H9 (cell line): ENCODE measurements at regions not wholly inside any gene's neighbourhood (a gene's known extent, or its start where the extent isn't known, plus 50 kb on each side); places are given as distances from the start of the nearest gene placed in this dataset.

Experiments
- DNase-seq: peaks from one replicate; pipeline ENCODE4 v3.0.0-alpha.2; 2017
- H2AFZ ChIP-seq: one replicate; pipeline ENCODE4 v1.6.1; 2013; ENCODE audit warnings: mild to moderate bottlenecking, low read length, control low read depth, moderate library complexity
- H2AK5ac ChIP-seq: 2 replicates; pipeline ENCODE4 v1.6.1; 2013; ENCODE audit warnings: low read length, control low read depth, mixed read lengths; ENCODE audit not compliant: insufficient read length
- H2BK120ac ChIP-seq: one replicate; pipeline ENCODE4 v1.6.1; 2013; ENCODE audit warnings: low read depth, mild to moderate bottlenecking, low read length, control low read depth, inconsistent platforms; ENCODE audit not compliant: poor library complexity, severe bottlenecking
- H2BK12ac ChIP-seq: 2 replicates; pipeline ENCODE4 v1.6.1; 2013; ENCODE audit warnings: low read length, control low read depth, mixed read lengths, low read depth; ENCODE audit not compliant: insufficient read length
- H2BK15ac ChIP-seq: 2 replicates; pipeline ENCODE4 v1.6.1; 2013; ENCODE audit warnings: low read depth, low read length, control low read depth
- H2BK20ac ChIP-seq: one replicate; pipeline ENCODE4 v1.6.1; 2013; ENCODE audit warnings: low read depth, mild to moderate bottlenecking, low read length, control low read depth, inconsistent platforms; ENCODE audit not compliant: poor library complexity, severe bottlenecking
- H2BK5ac ChIP-seq: 2 replicates; pipeline ENCODE4 v1.6.1; 2013; ENCODE audit warnings: low read length, control low read depth, mixed read lengths; ENCODE audit not compliant: insufficient read length
- H3K14ac ChIP-seq: 2 replicates; pipeline ENCODE4 v1.6.1; 2013; ENCODE audit warnings: low read length, control low read depth; ENCODE audit not compliant: insufficient read depth
- H3K18ac ChIP-seq: 2 replicates; pipeline ENCODE4 v1.6.1; 2013; ENCODE audit warnings: low read depth, mild to moderate bottlenecking, mixed read lengths, low read length, control low read depth; ENCODE audit not compliant: insufficient read length
- H3K23ac ChIP-seq: 2 replicates; pipeline ENCODE4 v1.6.1; 2013; ENCODE audit warnings: low read length, control low read depth, mixed read lengths, low read depth; ENCODE audit not compliant: insufficient read length
- H3K23me2 ChIP-seq: 2 replicates; pipeline ENCODE4 v1.6.1; 2013; ENCODE audit warnings: low read depth, mild to moderate bottlenecking, mixed read lengths, low read length, control low read depth; ENCODE audit not compliant: insufficient read length, poor library complexity, severe bottlenecking
- H3K27ac ChIP-seq: 2 replicates; pipeline ENCODE4 v1.5.1; 2013; ENCODE audit warnings: low read length, control low read depth, mixed read lengths, low read depth; ENCODE audit not compliant: insufficient read length
- H3K27me3 ChIP-seq: 2 replicates; pipeline ENCODE4 v1.6.1; 2013; ENCODE audit warnings: low read length, control low read depth, inconsistent platforms; ENCODE audit not compliant: insufficient read depth
- H3K4ac ChIP-seq: 2 replicates; pipeline ENCODE4 v1.6.1; 2013; ENCODE audit warnings: low read depth, mild to moderate bottlenecking, control low read depth, inconsistent platforms, low read length, moderate library complexity
- H3K4me1 ChIP-seq: 2 replicates; pipeline ENCODE4 v1.6.1; 2013; ENCODE audit warnings: low read length, control low read depth, inconsistent platforms; ENCODE audit not compliant: insufficient read depth
- H3K4me2 ChIP-seq: 2 replicates; pipeline ENCODE4 v1.6.1; 2013; ENCODE audit warnings: low read length, control low read depth, mixed read lengths; ENCODE audit not compliant: insufficient read length, insufficient read depth
- H3K56ac ChIP-seq: 2 replicates; pipeline ENCODE4 v1.6.1; 2013; ENCODE audit warnings: low read depth, mild to moderate bottlenecking, mixed read lengths, low read length, control low read depth; ENCODE audit not compliant: insufficient read length
- H3K79me1 ChIP-seq: 2 replicates; pipeline ENCODE4 v1.6.1; 2013; ENCODE audit warnings: low read depth, mild to moderate bottlenecking, moderate library complexity, low read length, control low read depth, inconsistent platforms; ENCODE audit not compliant: insufficient read depth, poor library complexity, severe bottlenecking
- H3K79me2 ChIP-seq: 2 replicates; pipeline ENCODE4 v1.6.1; 2013; ENCODE audit warnings: low read length, control low read depth, inconsistent platforms; ENCODE audit not compliant: insufficient read depth
- H3K9ac ChIP-seq: 2 replicates; pipeline ENCODE4 v1.6.1; 2013; ENCODE audit warnings: low read length, control low read depth, mixed read lengths; ENCODE audit not compliant: insufficient read length; ENCODE audit errors: extremely low read depth
- H3K9me3 ChIP-seq: one replicate; pipeline ENCODE4 v1.6.1; 2013; ENCODE audit warnings: low read depth, low read length, inconsistent platforms; ENCODE audit not compliant: control insufficient read depth
- H3T11ph ChIP-seq: one replicate; pipeline ENCODE4 v1.6.1; 2013; ENCODE audit warnings: mild to moderate bottlenecking, low read length, control low read depth, inconsistent platforms
- H4K20me1 ChIP-seq: one replicate; pipeline ENCODE4 v1.6.1; 2013; ENCODE audit not compliant: control insufficient read depth, insufficient read length, insufficient read depth
- H4K5ac ChIP-seq: 2 replicates; pipeline ENCODE4 v1.6.1; 2013; ENCODE audit warnings: low read depth, mild to moderate bottlenecking, mixed read lengths, low read length, control low read depth; ENCODE audit not compliant: insufficient read length
- H4K8ac ChIP-seq: replicated peaks from 2 replicates; pipeline ENCODE4 v1.6.1; 2013; ENCODE audit warnings: low read length, control low read depth, mixed read lengths, low read depth; ENCODE audit not compliant: insufficient read length
- H4K91ac ChIP-seq: 2 replicates; pipeline ENCODE4 v1.6.1; 2013; ENCODE audit warnings: low read depth, mild to moderate bottlenecking, moderate library complexity, mixed read lengths, low read length, control low read depth; ENCODE audit not compliant: insufficient read length
- H3K27ac Mint-ChIP-seq, 3 experiments: 2 replicates in 2 of 3; 3 replicates in 1 of 3; pipeline ENCODE4 v1.8.0; 2020 to 2021; ENCODE audit warnings: mixed read lengths in 3 of 3, mild to moderate bottlenecking in 1 of 3, moderate library complexity in 1 of 3
- H3K27me3 Mint-ChIP-seq: 2 replicates; pipeline ENCODE4 v1.8.0; 2021; ENCODE audit warnings: low read depth, mild to moderate bottlenecking, moderate library complexity, mixed read lengths
- H3K36me3 Mint-ChIP-seq, 3 experiments: 2 replicates in 2 of 3; 3 replicates in 1 of 3; pipeline ENCODE4 v1.8.0; 2020 to 2021; ENCODE audit warnings: low read depth in 3 of 3, mixed read lengths in 3 of 3; ENCODE audit not compliant: insufficient read depth in 1 of 3
- H3K4me1 Mint-ChIP-seq, 2 experiments: 2 replicates each; pipeline ENCODE4 v1.8.0; 2020; ENCODE audit warnings: mixed read lengths in 2 of 2
- H3K4me3 Mint-ChIP-seq, 2 experiments: 2 replicates in 1 of 2; 3 replicates in 1 of 2; pipeline ENCODE4 v1.8.0; 2020 to 2021; ENCODE audit warnings: mild to moderate bottlenecking in 2 of 2, mixed read lengths in 2 of 2, moderate library complexity in 1 of 2
- H3K9me3 Mint-ChIP-seq, 2 experiments: 2 replicates in 1 of 2; 3 replicates in 1 of 2; pipeline ENCODE4 v1.8.0; 2020; ENCODE audit warnings: mild to moderate bottlenecking in 2 of 2, mixed read lengths in 2 of 2, moderate library complexity in 1 of 2
- CTCF ChIP-seq: fragments of 200-600 bp; sonication (generic); conservative IDR thresholded peaks from 3 replicates; pipeline ENCODE4 v1.8.0; 2021; ENCODE audit warnings: antibody characterized with exemption, mild to moderate bottlenecking
- WGBS: extraction: QIAGEN DNeasy Blood & Tissue Kit; methylation state at CpG from one replicate; pipeline ENCODE4 v1.1.7; 2013; ENCODE audit warnings: missing lambda C conversion rate, low lambda C conversion rate, mixed read lengths; ENCODE audit not compliant: insufficient read length; ENCODE audit errors: extremely low coverage; 5-methylcytosine and 5-hydroxymethylcytosine counted together

GRCh38 chr5:8845296-8845695 lies 700.6 kb downstream of the SEMA5A start:
- H2AFZ ChIP-seq: no peak overlapping the region
- no peak overlapping the region for H4K91ac ChIP-seq
- H3K14ac ChIP-seq: no peak overlapping the region
- H3K9ac ChIP-seq: no peak overlapping the region
- H3K23ac ChIP-seq: no peak overlapping the region
- H2BK120ac ChIP-seq: no peak overlapping the region
- no peak overlapping the region for H3T11ph ChIP-seq
- TF ChIP-seq CTCF: no peak
- peaks cover 7 to 8% of the 10 kb centered on the region in 2 experiments for H3K9me3 Mint-ChIP-seq
- no peak overlapping the region for H2BK20ac ChIP-seq
- no CpG with 5 or more reads among the region's 5 CpGs for WGBS
- H3K23me2 ChIP-seq: no peaks in the 10 kb centered on the region
- H3K27me3 ChIP-seq: no peaks in the 10 kb centered on the region
- no peaks in the 10 kb centered on the region for H3K27me3 Mint-ChIP-seq
- H2BK15ac ChIP-seq: no peak overlapping the region
- no peak overlapping the region for H3K18ac ChIP-seq
- H4K5ac ChIP-seq: no peak overlapping the region
- no peak overlapping the region for H3K4ac ChIP-seq
- no peaks in the 10 kb centered on the region for H3K79me2 ChIP-seq
- no peak overlapping the region for H3K56ac ChIP-seq
- H3K9me3 ChIP-seq: no peaks in the 10 kb centered on the region
- H3K4me2 ChIP-seq: no peak overlapping the region
- H2BK12ac ChIP-seq: no peak overlapping the region
- DNase-seq: no peak
- peaks cover 2 to 9% (median 8%) of the 10 kb centered on the region in 3 experiments; a peak in 5 of 7 replicates for H3K36me3 Mint-ChIP-seq
- H2BK5ac ChIP-seq: no peak overlapping the region
- no peak overlapping the region for H4K8ac ChIP-seq
- no peaks in the 10 kb centered on the region for H3K79me1 ChIP-seq
- no peaks in the 10 kb centered on the region for H4K20me1 ChIP-seq
- H3K4me1 Mint-ChIP-seq: peaks cover 16 to 22% of the 10 kb centered on the region in 2 experiments
- no peaks in the 10 kb centered on the region; the same call in 1 of the 2 replicates for H3K4me1 ChIP-seq
- H3K27ac ChIP-seq: no peak overlapping the region
- no peak overlapping the region for H3K27ac Mint-ChIP-seq
- no peak overlapping the region for H3K4me3 Mint-ChIP-seq
- H2AK5ac ChIP-seq: no peak overlapping the region
